Ascending aorta (tissue), 2 donors: ENCODE measurements at regions not wholly inside any gene's neighbourhood (a gene's known extent, or its start where the extent isn't known, plus 50 kb on each side); places are given as distances from the start of the nearest gene placed in this dataset.

Source experiments
- DNase-seq, 2 donors: peaks; one replicate each; pipeline ENCODE4 v3.0.0-alpha.2; 2019; ENCODE audit warnings: low spot score in 2 of 2
- H3K27ac ChIP-seq, 2 donors: fragments of 200-600 bp; sonication (generic); one replicate each; pipeline ENCODE4 v1.5.1; 2016 to 2017; ENCODE audit warnings: mild to moderate bottlenecking in 1 of 2
- H3K27me3 ChIP-seq: fragments of 200-600 bp; sonication (generic); one replicate; pipeline ENCODE4 v1.5.1; 2017
- H3K36me3 ChIP-seq, 2 donors: fragments of 200-600 bp; sonication (generic); one replicate each; pipeline ENCODE4 v1.5.1; 2016
- H3K4me1 ChIP-seq, 2 donors: fragments of 200-600 bp; sonication (generic); one replicate each; pipeline ENCODE4 v1.5.1; 2016 to 2017; ENCODE audit warnings: mild to moderate bottlenecking in 1 of 2
- H3K4me3 ChIP-seq, 2 donors: fragments of 200-600 bp; sonication (generic); one replicate each; pipeline ENCODE4 v1.5.1; 2016 to 2017; ENCODE audit warnings: mild to moderate bottlenecking in 1 of 2
- H3K9me3 ChIP-seq, 2 donors: fragments of 200-600 bp; sonication (generic); one replicate each; pipeline ENCODE4 v1.5.1; 2016
- intact Hi-C: fragments of 100-400 bp; cut with DNase I; formaldehyde crosslinking; loops from one replicate; pipeline ENCODE4 v1.15.1; 2023
- TF ChIP-seq, protein P1 (sequence below), 3 experiments: fragments of 200-600 bp in 2 of 3; fragments of 450-650 bp in 1 of 3; sonication (generic) in 2 of 3; IDR thresholded peaks; one replicate each; pipeline ENCODE4 v1.5.1; 2016 to 2019; ENCODE audit warnings: antibody characterized with exemption in 3 of 3, mild to moderate bottlenecking in 1 of 3, moderate library complexity in 1 of 3

DNA sequence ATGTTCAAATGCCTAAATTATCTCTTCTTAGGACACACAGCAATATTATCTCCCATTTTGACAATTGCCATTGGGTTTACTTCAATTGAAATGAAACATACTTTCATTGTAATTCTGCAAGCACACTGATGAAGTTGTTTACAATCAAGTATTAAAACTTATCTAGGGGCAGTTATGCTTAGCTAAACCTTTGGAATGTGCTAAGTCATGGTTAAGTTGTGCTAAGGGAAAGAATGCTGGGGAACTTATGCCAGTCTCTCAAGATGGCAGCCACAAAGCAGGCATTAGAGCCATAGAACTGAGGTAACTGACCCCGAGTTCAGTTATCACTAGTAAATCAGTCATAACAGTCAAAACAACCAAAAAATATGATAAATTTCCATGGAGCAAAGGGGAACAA lies 59.1 kb upstream of the NT5E start:
- H3K27ac ChIP-seq: no peak overlapping the region
- no peak overlapping the region for H3K4me3 ChIP-seq
- no peaks in the 10 kb centered on the region for H3K4me1 ChIP-seq
- no peak for DNase-seq
- intact Hi-C loops: no loop called here
- H3K9me3 ChIP-seq: no peaks in the 10 kb centered on the region
- H3K27me3 ChIP-seq: no peaks in the 10 kb centered on the region
- no peaks in the 10 kb centered on the region for H3K36me3 ChIP-seq
- TF ChIP-seq, protein P1, sequence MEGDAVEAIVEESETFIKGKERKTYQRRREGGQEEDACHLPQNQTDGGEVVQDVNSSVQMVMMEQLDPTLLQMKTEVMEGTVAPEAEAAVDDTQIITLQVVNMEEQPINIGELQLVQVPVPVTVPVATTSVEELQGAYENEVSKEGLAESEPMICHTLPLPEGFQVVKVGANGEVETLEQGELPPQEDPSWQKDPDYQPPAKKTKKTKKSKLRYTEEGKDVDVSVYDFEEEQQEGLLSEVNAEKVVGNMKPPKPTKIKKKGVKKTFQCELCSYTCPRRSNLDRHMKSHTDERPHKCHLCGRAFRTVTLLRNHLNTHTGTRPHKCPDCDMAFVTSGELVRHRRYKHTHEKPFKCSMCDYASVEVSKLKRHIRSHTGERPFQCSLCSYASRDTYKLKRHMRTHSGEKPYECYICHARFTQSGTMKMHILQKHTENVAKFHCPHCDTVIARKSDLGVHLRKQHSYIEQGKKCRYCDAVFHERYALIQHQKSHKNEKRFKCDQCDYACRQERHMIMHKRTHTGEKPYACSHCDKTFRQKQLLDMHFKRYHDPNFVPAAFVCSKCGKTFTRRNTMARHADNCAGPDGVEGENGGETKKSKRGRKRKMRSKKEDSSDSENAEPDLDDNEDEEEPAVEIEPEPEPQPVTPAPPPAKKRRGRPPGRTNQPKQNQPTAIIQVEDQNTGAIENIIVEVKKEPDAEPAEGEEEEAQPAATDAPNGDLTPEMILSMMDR (IDR thresholded peaks at IDR 0.05): no peak

DNA sequence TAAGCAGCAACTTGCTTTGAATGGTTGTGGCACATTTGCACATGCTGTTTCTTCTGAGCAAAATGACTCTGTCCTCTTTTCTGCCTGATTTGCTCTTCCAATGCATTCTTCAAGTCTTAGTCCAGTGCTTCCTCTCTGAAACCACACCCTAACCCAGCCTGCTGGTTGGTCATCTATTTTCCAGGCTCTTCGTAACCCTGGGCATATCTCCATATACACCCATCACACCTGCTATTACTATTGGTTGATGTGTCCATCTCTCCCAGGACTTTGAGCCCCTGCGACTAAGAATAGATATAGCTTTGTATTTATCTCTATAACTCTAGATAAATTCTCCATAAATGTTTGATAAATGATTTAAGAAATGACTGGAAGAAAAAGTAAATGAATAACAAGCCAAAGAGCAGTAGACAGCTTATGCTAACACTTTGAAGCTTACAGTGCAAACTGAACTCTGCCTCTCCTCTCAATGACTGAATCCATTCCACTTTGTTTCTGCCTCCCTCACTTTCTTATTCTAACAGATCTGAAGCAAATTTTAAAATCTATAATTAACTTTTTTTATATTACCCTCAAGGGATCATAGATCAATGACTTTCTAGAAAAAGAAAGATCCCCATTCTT lies 59.7 kb upstream of the NT5E start:
- TF ChIP-seq, protein P1 (IDR thresholded peaks at IDR 0.05): no peak
- DNase-seq: no peak
- Histone ChIP-seq H3K27ac (no peak overlapping the region), H3K9me3 (no peaks in the 10 kb centered on the region), H3K27me3 (no peaks in the 10 kb centered on the region), H3K4me1 (no peaks in the 10 kb centered on the region), H3K4me3 (no peak overlapping the region), H3K36me3 (no peaks in the 10 kb centered on the region)
- intact Hi-C loops: no loop called here

DNA sequence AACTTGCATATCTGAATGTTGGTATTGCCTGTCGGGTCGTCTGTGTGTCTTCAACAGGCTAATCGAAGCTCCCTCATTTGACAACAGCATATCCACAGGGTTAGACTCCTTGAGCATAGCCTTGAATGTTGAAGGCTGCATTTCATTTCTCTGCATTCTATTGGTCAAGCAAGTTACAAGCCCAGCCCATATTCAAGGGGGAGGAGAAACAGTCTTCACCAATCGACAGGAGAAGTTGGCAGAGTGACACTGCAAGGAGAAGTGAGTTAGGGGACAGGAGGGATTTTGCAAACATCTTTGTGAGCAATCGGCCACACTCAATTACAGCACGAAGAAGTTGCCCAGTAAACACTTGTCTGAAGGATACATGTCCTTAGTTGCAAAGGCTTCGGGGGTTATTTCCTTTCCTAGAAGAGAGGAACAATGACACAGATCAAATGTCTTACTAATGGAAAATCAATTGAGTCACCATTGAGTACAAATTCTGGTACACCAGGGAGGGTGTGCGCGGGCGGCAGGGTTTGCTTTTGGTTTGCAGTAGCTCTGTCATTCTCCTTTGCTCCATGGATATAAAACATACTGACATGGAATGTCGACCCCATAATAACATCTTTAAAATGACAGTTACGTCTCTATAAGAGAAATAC lies 60.6 kb upstream of the NT5E start:
- H3K27me3 ChIP-seq: no peaks in the 10 kb centered on the region
- intact Hi-C loops: no loop called here
- DNase-seq: no peak
- no peak overlapping the region for H3K27ac ChIP-seq
- no peaks in the 10 kb centered on the region for H3K9me3 ChIP-seq
- no peak overlapping the region for H3K4me3 ChIP-seq
- H3K4me1 ChIP-seq: no peaks in the 10 kb centered on the region
- no peaks in the 10 kb centered on the region for H3K36me3 ChIP-seq
- TF ChIP-seq, protein P1 (IDR thresholded peaks at IDR 0.05): no peak

DNA sequence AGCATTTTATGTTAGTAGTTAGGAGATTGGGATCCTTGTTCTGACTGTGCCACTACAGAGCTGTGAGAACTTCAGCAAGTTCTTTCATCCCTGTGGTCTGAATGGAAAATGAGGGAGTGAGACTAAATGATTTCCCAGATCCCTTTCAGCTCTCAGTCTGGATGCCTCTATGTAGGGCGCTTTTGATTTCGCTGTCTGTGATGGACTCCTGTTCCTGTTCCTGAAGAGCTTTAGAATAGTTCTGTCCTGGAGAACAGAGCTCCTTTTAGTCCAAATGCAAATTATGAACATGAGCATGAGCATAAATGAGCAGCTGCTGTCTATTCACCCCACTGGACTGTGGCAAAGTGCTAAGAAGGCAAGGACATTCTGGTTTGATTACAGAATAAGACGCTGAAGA lies 61.4 kb upstream of the NT5E start:
- Histone ChIP-seq H3K9me3 (no peaks in the 10 kb centered on the region), H3K27ac (no peak overlapping the region), H3K36me3 (no peaks in the 10 kb centered on the region), H3K27me3 (no peaks in the 10 kb centered on the region), H3K4me3 (no peak overlapping the region), H3K4me1 (no peaks in the 10 kb centered on the region)
- intact Hi-C loops: no loop called here
- TF ChIP-seq, protein P1 (IDR thresholded peaks at IDR 0.05): no peak
- DNase-seq: no peak

DNA sequence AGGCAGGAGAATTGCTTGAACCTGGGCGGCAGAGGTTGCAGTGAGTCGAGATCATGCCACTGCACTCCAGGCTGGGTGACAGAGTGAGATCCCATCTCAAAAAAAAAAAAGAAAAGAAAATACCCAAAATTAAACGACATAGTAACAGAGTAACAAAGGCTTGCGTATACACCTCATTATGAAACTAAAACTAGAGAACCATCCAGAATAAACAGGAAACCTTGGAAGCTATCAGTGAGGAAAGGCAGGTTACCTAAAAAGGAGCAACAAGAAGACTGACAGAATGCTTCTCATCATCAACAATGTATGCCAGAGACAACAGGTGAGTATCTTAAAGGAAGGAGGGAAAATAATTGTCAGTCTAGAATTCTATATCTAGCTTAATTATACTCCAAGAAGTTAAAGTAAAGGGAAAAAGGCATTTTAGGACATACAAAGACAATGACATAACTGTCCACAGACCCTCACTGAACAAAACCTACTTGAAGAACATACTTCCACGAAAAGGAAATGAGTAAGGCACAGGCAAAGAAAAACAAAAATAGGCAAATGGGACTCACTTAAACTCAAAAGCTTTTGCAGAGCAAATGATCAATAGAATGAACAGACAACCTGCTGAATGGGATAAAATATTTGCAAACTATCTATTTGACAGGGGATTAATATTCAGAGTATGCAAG lies 64.1 kb upstream of the NT5E start:
- Histone ChIP-seq H3K4me1 (no peaks in the 10 kb centered on the region), H3K27me3 (no peaks in the 10 kb centered on the region), H3K27ac (no peak overlapping the region), H3K9me3 (no peaks in the 10 kb centered on the region), H3K4me3 (no peak overlapping the region), H3K36me3 (no peaks in the 10 kb centered on the region)
- DNase-seq: no peak
- TF ChIP-seq, protein P1 (IDR thresholded peaks at IDR 0.05): no peak
- intact Hi-C loops: no loop called here
